Right atrium auricular region (tissue), 2 donors: ENCODE measurements at regions not wholly inside any gene's neighbourhood (a gene's known extent, or its start where the extent isn't known, plus 50 kb on each side); places are given as distances from the start of the nearest gene placed in this dataset.
"Not testable (repeated sequence)": the region's sequence is repeated elsewhere in the genome, so short reads cannot be mapped to it uniquely, and the experiment has no call there.

Experiments used
- DNase-seq: peaks from one replicate; pipeline ENCODE4 v3.0.0-alpha.2; 2019; ENCODE audit warnings: low spot score
- H3K27ac ChIP-seq, 2 donors: fragments of 200-600 bp; sonication (generic); 1 replicate in 1 of 2; 2 replicates in 1 of 2; pipeline ENCODE4 v1.5.1; 2016 to 2019
- H3K27me3 ChIP-seq, 2 donors: fragments of 200-600 bp; sonication (generic); one replicate each; pipeline versions ENCODE4 v1.5.1 to v1.6.0; 2017 to 2019
- H3K36me3 ChIP-seq: fragments of 200-600 bp; sonication (generic); one replicate; pipeline ENCODE4 v1.5.1; 2016
- H3K4me1 ChIP-seq, 2 donors: fragments of 200-600 bp; sonication (generic); one replicate each; pipeline versions ENCODE4 v1.5.1 to v1.6.0; 2017 to 2019
- H3K4me3 ChIP-seq, 2 donors: fragments of 200-600 bp; sonication (generic); 1 replicate in 1 of 2; 2 replicates in 1 of 2; pipeline ENCODE4 v1.5.1; 2017 to 2019; ENCODE audit warnings: mild to moderate bottlenecking in 1 of 2, moderate library complexity in 1 of 2
- H3K9me3 ChIP-seq, 2 donors: fragments of 200-600 bp; sonication (generic); one replicate each; pipeline ENCODE4 v1.5.1; 2019
- CTCF ChIP-seq, 2 donors: fragments of 200-600 bp; sonication (generic); IDR thresholded peaks; one replicate each; pipeline ENCODE4 v1.5.1; 2019; ENCODE audit warnings: antibody characterized with exemption in 2 of 2

DNA sequence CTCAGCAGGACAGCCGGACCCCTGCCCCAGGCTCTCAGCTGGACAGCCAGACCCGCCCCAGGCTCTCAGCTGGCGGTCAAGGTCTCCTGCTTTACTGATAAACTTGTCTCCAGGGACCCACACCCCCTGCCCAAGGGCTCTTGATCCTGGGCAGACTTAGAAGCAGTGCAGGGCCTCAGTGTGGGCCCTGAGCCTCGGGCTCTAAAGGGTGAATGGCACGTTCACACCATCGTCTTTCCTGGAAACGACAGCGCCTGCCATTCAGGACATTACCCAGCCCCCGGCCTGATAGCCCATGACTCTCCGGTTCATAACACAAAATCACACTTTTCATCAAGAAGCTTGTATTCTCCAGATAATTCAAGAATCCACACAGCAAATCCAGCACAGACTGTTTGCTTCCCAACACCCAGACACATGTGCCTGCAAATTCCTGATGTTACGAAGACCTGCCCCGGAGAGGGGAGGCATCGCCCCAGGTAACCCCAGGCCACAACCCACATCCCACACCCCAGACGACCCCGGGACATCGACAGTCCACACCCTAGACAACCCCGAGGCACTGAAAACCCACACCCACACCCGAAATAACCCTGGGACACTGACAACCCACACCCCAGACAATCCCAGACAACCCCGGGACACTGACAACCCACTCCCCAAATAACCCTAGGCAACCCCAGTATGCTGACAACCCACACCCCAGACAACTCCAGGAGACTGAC lies 136.8 kb downstream of the FAM53A start:
- DNase-seq, result no peak
- no peak for TF ChIP-seq CTCF (IDR thresholded peaks at IDR 0.05)
- H3K9me3 ChIP-seq, result no peaks in the 10 kb centered on the region
- H3K27ac ChIP-seq, result peak overlapping the region; percentile 26 to 53
- H3K36me3 ChIP-seq, result no peaks in the 10 kb centered on the region
- no peaks in the 10 kb centered on the region for H3K27me3 ChIP-seq
- H3K4me3 ChIP-seq, result peak overlapping the region; percentile 6 to 27
- peaks cover 0 to 15% of the 10 kb centered on the region in 2 donors for H3K4me1 ChIP-seq

DNA sequence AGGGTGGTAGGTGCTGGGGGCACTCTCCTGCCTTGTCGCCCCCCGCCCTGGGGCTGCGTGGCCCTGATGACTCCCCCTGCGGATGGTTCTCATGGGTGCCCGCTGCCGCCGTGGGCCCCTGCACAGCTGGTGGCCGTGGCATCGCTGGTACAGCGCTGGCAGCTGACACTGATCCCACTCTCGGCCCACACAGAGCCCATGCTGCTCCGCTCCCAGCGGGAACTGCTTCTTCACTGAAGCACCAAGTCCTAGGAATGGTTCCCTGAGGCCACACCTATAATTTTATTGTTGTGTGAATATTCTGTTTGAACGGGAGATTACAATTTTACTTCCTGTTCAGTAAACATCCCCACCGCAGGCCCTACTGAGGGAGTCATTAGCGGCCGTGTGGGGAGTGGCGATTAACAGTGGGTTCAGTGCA lies 138.6 kb upstream of the NKX1-1 start:
- no peak for DNase-seq
- H3K36me3 ChIP-seq, result no peaks in the 10 kb centered on the region
- H3K27me3 ChIP-seq, result no peaks in the 10 kb centered on the region
- peak overlapping the region in 1 of 2 donors; percentile 67 for H3K27ac ChIP-seq
- peaks cover 0 to 14% of the 10 kb centered on the region in 2 donors for H3K4me1 ChIP-seq
- no peaks in the 10 kb centered on the region for H3K9me3 ChIP-seq
- H3K4me3 ChIP-seq, result peak overlapping the region in 1 of 2 donors; percentile 21
- TF ChIP-seq CTCF (IDR thresholded peaks at IDR 0.05), result no peak

GRCh38 chr4:1544435-1544834 lies 138.2 kb upstream of the NKX1-1 start:
- H3K4me1 ChIP-seq, DNase-seq, H3K9me3 ChIP-seq, H3K36me3 ChIP-seq, H3K27me3 ChIP-seq: not testable (repeated sequence)
- Histone ChIP-seq H3K27ac (peak overlapping the region in 1 of 2 donors; percentile 67), H3K4me3 (peak overlapping the region in 1 of 2 donors; percentile 21)

GRCh38 chr4:1543976-1544375 lies 137.7 kb upstream of the NKX1-1 start:
- DNase-seq, result no peak
- Histone ChIP-seq H3K27me3 (no peaks in the 10 kb centered on the region), H3K27ac (no peak overlapping the region), H3K9me3 (no peaks in the 10 kb centered on the region), H3K4me1 (peaks cover 0 to 5% of the 10 kb centered on the region in 2 donors), H3K36me3 (no peaks in the 10 kb centered on the region), H3K4me3 (no peak overlapping the region)
- TF ChIP-seq CTCF (IDR thresholded peaks at IDR 0.05), result no peak

DNA sequence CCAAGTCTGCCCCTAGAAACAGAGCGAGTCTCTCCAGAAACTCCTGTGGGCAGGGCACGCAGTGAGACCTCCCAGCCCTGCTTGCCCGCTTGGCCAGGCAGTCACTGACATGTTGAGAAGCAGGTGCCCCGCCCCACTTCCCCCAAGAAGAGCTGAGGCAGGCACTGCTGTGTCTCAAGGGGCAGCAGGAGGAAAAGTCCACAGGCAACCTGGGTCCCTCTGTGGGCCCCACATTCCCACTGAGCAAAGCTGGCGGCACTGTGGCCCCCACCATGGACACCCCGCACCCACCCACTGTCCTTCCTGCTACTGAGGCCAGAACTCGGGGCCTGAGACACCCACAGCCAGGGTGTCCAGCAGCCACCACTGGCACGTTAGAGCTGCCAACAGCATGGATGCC lies 137.3 kb upstream of the NKX1-1 start:
- TF ChIP-seq CTCF (IDR thresholded peaks at IDR 0.05), result no peak
- Histone ChIP-seq H3K27ac (no peak overlapping the region), H3K4me3 (no peak overlapping the region), H3K36me3 (no peaks in the 10 kb centered on the region), H3K9me3 (no peaks in the 10 kb centered on the region), H3K27me3 (no peaks in the 10 kb centered on the region), H3K4me1 (peaks cover 0 to under 1% of the 10 kb centered on the region in 2 donors)
- no peak for DNase-seq

GRCh38 chr4:1542516-1543320 lies 136.5 kb upstream of the NKX1-1 start:
- Histone ChIP-seq H3K9me3 (no peaks in the 10 kb centered on the region), H3K4me3 (no peak overlapping the region), H3K4me1 (no peaks in the 10 kb centered on the region), H3K27me3 (no peaks in the 10 kb centered on the region), H3K36me3 (no peaks in the 10 kb centered on the region), H3K27ac (no peak overlapping the region)
- no peak for TF ChIP-seq CTCF (IDR thresholded peaks at IDR 0.05)
- no peak for DNase-seq
